Activated gamma-delta T cell treated with Interleukin-2 at 50 U/mL for 16 hours (primary cell): ENCODE measurements at regions not wholly inside any gene's neighbourhood (a gene's known extent, or its start where the extent isn't known, plus 50 kb on each side); places are given as distances from the start of the nearest gene placed in this dataset.

Experiments
- DNase-seq: peaks from one replicate; pipeline ENCODE4 v3.0.0-alpha.2; 2020

- no peak for DNase-seq
Measured at GRCh38 chr14:101462726-101463565, 98.3 kb upstream of the DIO3 start.

- DNase-seq = no peak
Measured at GRCh38 chr14:101463566-101464171, 97.6 kb upstream of the DIO3 start.

GRCh38 chr14:101464310-101464983 is 96.8 kb upstream of the DIO3 start:
- DNase-seq = no peak

GRCh38 chr14:101464984-101465794 is 96.1 kb upstream of the DIO3 start:
- DNase-seq = no peak

- DNase-seq = no peak
Measured at GRCh38 chr14:101465795-101466448, 95.4 kb upstream of the DIO3 start.

DNA sequence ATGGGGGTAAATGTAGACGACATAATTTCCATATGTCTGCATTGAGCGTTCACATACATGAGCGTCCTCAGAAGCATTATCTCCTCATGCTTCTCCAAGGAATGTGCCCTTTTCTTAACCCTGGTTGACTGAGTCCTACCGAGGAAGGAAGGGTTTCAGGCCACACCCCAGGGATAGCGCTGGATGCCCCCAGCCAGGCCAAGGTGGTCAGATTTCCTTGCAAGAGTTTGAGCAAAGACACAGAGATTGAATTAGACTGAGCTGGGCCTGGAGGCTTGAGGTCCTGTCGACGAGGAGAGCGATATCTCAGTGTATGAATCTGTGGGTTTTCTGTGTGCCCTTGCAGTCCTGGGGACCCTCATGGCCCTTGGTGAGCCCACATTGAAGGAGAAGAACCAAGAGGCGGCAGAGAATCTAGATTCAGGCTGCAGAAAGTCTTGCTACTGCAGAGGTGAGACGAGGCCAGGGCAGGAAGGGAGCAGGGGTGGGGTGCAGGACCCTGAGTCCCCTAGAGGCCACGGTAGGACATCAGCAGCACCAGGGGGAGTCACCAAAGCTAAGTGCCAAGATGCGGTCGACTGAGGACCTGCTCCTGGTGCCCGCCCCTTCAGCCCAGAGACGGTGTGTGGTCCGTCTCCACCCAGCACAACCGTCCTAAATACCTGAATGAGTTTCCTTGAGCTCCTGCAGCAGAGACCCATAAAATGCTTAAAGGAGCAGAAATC is 94.7 kb upstream of the DIO3 start:
- no peak for DNase-seq

GRCh38 chr14:101467181-101467926 is 93.9 kb upstream of the DIO3 start:
- no peak for DNase-seq

- DNase-seq = no peak
Measured at GRCh38 chr14:101469382-101470247, 91.7 kb upstream of the DIO3 start.

- no peak for DNase-seq
Measured at GRCh38 chr14:101470266-101470665, 91.0 kb upstream of the DIO3 start.

DNA sequence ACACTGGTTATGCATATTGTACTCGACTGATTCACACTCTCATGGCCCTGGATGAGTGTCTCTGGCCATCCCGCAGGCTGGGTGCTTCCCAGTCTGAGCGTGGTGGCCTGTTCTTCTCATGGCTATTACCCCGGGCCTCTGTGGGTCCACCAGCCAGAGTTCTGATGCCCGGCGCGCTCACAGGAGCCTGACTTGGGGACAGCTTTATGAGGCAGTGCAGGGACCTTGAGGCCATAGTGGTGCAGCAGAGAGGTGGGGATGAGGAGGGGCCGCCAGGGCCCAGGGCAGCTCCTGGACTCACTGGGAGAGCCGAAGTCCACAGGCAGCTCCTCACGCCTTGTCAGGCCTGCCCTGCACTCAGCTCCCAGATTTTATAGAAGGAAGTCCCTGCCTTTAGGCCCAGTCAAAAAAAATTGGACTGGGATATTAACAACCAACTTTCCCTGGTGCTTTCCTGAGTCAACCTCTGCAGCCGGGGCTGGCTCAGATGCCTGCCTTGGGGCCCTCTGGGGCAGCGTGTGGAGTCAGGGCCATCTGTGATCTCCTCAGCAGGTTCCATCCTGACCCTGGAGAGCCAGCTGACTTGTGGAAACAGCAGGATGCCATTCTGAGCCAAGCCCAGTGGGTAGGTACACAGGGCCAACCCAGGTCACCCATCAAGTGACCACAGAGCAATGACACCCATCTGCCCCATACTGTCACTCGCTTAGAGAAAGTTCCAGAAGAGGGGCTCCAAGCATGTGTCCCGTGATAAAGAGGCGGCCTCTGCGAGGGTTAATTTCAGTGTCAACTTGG is 89.4 kb upstream of the DIO3 start:
- DNase-seq = no peak

- DNase-seq = no peak
Measured at GRCh38 chr14:101472518-101472849, 88.8 kb upstream of the DIO3 start.

DNA sequence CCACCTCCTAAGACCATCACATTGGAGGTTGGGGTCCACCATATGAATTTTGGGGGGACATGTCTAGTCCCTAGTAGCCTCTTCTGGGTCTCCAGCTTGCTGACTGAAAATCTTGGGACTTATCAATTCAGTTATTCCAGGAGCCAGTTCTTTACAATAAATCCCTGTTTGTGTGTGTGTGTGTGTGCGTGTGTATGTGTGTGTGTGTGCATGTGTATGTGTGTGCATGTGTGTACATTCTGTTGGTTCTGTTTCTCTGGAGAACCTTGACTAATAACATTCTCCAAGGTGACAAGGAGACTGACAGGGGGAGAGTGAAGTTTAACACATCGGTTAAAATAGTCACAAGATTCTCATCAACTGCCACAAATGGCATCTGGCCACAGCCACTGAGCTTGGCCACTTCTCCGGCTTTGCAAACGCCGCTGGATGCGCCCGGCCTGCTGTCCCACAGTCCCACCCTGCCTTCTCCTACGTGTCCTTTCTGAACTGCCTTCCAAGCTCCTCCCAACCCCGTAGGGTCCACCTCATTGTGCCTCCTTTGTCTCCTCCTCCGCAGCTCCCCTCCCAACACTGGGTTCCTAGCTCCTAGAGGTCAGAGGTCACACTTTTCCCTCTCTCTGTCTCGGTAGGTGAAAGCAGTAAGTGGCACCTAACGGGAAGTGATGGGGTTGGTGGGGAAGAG is 88.1 kb upstream of the DIO3 start:
- DNase-seq = no peak

- no peak for DNase-seq
Measured at GRCh38 chr14:101473795-101474562, 87.3 kb upstream of the DIO3 start.

DNA sequence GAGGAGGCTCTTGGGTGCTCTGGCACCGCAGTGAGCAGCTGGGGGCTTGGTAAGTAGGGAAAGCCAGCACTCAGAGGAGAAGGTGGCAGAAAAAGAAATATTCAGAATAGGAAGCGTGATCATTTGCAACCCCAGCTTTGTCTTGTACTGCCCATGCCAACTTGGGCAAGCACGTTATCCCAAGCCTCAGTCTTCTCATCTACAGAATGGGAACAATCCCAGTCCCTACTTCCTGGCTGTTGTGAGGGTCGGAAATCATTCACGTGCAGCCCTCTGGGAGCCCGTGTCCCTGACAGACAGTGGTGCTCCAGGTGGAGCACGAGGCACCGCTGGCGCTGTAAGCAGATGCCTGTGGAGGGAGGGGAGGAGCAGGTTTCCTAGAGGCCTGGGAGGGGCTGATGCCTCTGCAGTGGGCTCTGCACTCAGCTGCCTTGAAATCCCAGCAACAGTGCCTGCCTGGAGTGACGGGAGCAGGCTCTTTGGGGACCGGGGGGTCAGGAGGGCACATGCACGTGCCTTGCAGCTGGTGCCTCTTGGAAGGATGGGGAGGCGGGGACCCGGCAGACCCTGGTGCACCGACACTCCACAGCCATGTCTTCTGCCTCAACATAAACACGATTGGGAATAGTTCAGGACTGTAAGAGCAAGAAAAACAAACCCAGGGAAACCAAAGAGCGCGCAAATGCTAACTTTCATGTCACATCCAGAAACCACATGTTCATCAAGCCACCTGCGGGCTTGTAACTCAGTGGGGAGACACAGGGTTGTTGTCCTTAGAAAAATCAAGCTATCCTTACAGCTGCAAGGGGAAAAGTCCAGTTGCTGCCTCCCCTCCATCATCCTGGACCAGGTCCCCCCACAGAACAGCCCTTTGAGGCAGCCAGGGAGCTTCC is 86.5 kb upstream of the DIO3 start:
- DNase-seq = no peak

DNA sequence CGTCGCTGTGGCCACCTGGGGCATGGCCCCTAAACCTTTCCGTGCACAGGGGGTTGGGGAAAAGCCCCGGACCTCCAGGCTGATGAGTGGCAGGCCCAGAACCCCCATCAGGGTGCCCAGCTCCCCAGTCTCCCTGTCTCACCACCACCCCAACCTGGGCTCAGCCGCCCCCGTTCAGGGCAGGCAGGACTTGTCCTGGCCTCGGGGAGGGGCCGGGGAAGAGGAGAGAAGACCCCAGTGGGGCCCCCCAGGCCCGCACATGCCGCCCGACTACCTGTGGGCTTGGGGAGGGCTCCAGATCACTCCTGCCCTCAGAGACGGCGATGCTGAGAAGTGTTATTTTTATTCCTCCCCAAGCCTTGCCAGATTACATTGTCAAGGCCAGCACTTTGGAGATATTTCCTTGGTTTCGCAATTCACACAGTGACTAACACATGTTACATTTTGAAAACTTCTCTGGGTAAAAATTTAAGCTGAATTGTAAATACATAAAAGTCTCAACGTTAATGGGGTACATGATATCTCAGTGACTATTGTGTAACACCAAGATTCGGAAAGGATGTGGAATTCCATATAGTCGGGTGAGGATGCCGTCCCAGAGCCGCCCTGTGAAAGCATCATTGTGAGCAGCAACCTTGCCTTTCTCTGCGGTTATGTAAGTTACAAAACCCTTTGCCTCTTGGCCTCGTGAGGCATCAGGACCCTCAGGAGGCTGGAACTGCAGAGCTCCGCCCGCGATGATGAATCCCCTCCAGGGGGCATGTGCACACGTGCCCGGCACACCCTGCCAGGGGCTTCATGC is 85.6 kb upstream of the DIO3 start:
- no peak for DNase-seq
